Astrocyte (in vitro differentiated cells and primary cell): ENCODE measurements at regions not wholly inside any gene's neighbourhood (a gene's known extent, or its start where the extent isn't known, plus 50 kb on each side); places are given as distances from the start of the nearest gene placed in this dataset.

Experiments used
- DNase-seq: peaks from one replicate; pipeline ENCODE4 v3.0.0-alpha.2; 2010; ENCODE audit warnings: low read depth
- FAIRE-seq: peaks from 2 replicates; lab custom pipeline; 2011; peaks lifted over from hg19 to GRCh38; lab: Jason Lieb, UNC
- H2AFZ ChIP-seq: 2 replicates; pipeline ENCODE4 v1.6.0; 2012; ENCODE audit warnings: low read depth, low read length, inconsistent platforms
- H3K27ac ChIP-seq: 2 replicates; pipeline ENCODE4 v1.5.1; 2011; ENCODE audit warnings: low read depth, low read length, inconsistent platforms
- H3K27me3 ChIP-seq: 2 replicates; pipeline ENCODE4 v1.6.0; 2011; ENCODE audit warnings: low read length, inconsistent platforms; ENCODE audit not compliant: insufficient read depth
- H3K36me3 ChIP-seq: 2 replicates; pipeline ENCODE4 v1.5.1; 2011; ENCODE audit warnings: low read length, inconsistent platforms; ENCODE audit not compliant: insufficient read depth
- H3K4me1 ChIP-seq: 2 replicates; pipeline ENCODE4 v1.5.1; 2011; ENCODE audit warnings: low read length, inconsistent platforms; ENCODE audit not compliant: insufficient read depth
- H3K4me2 ChIP-seq: 2 replicates; pipeline ENCODE4 v1.6.0; 2012; ENCODE audit warnings: low read length, inconsistent platforms
- H3K4me3 ChIP-seq: 2 replicates; pipeline ENCODE4 v1.5.1; 2011; ENCODE audit warnings: low read depth, mild to moderate bottlenecking, low read length, inconsistent platforms; ENCODE audit not compliant: insufficient read depth
- H3K79me2 ChIP-seq: 2 replicates; pipeline ENCODE4 v1.6.0; 2012; ENCODE audit warnings: mild to moderate bottlenecking, low read length, inconsistent platforms; ENCODE audit not compliant: insufficient read depth
- H3K9ac ChIP-seq: 2 replicates; pipeline ENCODE4 v1.6.0; 2012; ENCODE audit warnings: mild to moderate bottlenecking, low read length, inconsistent platforms
- H3K9me3 ChIP-seq: 2 replicates; pipeline ENCODE4 v1.5.1; 2012; ENCODE audit warnings: low read depth, mild to moderate bottlenecking, low read length, inconsistent platforms; ENCODE audit not compliant: insufficient read depth
- H4K20me1 ChIP-seq: 2 replicates; pipeline ENCODE4 v1.6.0; 2012; ENCODE audit warnings: low read length, inconsistent platforms; ENCODE audit not compliant: insufficient read depth
- H3K27ac Mint-ChIP-seq: one replicate; pipeline ENCODE4 v1.8.0; 2021; ENCODE audit warnings: mild to moderate bottlenecking, mixed read lengths; ENCODE audit not compliant: unreplicated experiment
- H3K27me3 Mint-ChIP-seq: one replicate; pipeline ENCODE4 v1.8.0; 2021; ENCODE audit warnings: low read depth, mixed read lengths; ENCODE audit not compliant: unreplicated experiment
- H3K36me3 Mint-ChIP-seq: one replicate; pipeline ENCODE4 v1.8.0; 2021; ENCODE audit warnings: low read depth, mixed read lengths; ENCODE audit not compliant: unreplicated experiment
- H3K4me1 Mint-ChIP-seq: one replicate; pipeline ENCODE4 v1.8.0; 2021; ENCODE audit warnings: low read depth, mixed read lengths; ENCODE audit not compliant: unreplicated experiment
- H3K4me3 Mint-ChIP-seq: one replicate; pipeline ENCODE4 v1.8.0; 2021; ENCODE audit warnings: mild to moderate bottlenecking, moderate library complexity, mixed read lengths; ENCODE audit not compliant: unreplicated experiment
- H3K9me3 Mint-ChIP-seq: one replicate; pipeline ENCODE4 v1.8.0; 2021; ENCODE audit warnings: mild to moderate bottlenecking, mixed read lengths; ENCODE audit not compliant: unreplicated experiment
- EZH2 ChIP-seq: IDR thresholded peaks from 2 replicates; pipeline ENCODE4 v1.6.1; 2012; ENCODE audit warnings: mild to moderate bottlenecking, low read length, inconsistent platforms; ENCODE audit not compliant: insufficient read depth
- TF ChIP-seq, protein P1 (sequence below): IDR thresholded peaks from 2 replicates; pipeline ENCODE4 v1.5.1; 2011; ENCODE audit warnings: low read depth, mild to moderate bottlenecking, inconsistent platforms, low read length, moderate library complexity; ENCODE audit not compliant: insufficient read depth

DNA sequence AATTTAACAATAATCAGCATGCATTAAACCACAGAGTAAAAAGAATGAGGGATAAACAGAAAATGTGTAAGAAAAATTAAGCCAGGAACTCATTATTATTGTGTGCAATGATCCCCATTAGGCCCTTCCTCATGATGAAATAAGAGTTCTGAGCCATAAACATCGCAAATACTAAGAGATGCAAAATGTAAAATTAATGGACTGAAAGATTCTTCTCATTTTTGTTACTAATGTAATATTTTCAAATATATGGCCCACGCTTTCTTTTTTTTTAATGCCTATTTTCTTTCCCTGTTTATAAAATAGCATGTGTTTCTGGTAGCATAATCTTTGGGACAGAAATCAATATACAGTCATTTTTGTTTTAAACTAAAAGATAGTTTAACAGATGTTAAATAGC, 281.0 kb downstream of the PDGFC start:
- FAIRE-seq, result no peak
- Mint-ChIP-seq H3K4me1 (peaks cover 12% of the 10 kb centered on the region), H3K27me3 (no peaks in the 10 kb centered on the region), H3K4me3 (no peak overlapping the region), H3K9me3 (no peaks in the 10 kb centered on the region), H3K36me3 (no peaks in the 10 kb centered on the region), H3K27ac (no peak overlapping the region)
- H3K4me1 ChIP-seq, result peaks cover 7% of the 10 kb centered on the region
- H3K79me2 ChIP-seq, result no peaks in the 10 kb centered on the region
- H3K27ac ChIP-seq, result no peak overlapping the region
- H4K20me1 ChIP-seq, result no peaks in the 10 kb centered on the region
- no peak for DNase-seq
- no peak for TF ChIP-seq EZH2
- TF ChIP-seq, protein P1, sequence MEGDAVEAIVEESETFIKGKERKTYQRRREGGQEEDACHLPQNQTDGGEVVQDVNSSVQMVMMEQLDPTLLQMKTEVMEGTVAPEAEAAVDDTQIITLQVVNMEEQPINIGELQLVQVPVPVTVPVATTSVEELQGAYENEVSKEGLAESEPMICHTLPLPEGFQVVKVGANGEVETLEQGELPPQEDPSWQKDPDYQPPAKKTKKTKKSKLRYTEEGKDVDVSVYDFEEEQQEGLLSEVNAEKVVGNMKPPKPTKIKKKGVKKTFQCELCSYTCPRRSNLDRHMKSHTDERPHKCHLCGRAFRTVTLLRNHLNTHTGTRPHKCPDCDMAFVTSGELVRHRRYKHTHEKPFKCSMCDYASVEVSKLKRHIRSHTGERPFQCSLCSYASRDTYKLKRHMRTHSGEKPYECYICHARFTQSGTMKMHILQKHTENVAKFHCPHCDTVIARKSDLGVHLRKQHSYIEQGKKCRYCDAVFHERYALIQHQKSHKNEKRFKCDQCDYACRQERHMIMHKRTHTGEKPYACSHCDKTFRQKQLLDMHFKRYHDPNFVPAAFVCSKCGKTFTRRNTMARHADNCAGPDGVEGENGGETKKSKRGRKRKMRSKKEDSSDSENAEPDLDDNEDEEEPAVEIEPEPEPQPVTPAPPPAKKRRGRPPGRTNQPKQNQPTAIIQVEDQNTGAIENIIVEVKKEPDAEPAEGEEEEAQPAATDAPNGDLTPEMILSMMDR, result no peak
- no peak overlapping the region for H3K4me2 ChIP-seq
- H2AFZ ChIP-seq, result no peak overlapping the region
- no peak overlapping the region for H3K9ac ChIP-seq
- H3K4me3 ChIP-seq, result no peak overlapping the region
- no peaks in the 10 kb centered on the region for H3K27me3 ChIP-seq
- H3K9me3 ChIP-seq, result no peaks in the 10 kb centered on the region
- H3K36me3 ChIP-seq, result no peaks in the 10 kb centered on the region

DNA sequence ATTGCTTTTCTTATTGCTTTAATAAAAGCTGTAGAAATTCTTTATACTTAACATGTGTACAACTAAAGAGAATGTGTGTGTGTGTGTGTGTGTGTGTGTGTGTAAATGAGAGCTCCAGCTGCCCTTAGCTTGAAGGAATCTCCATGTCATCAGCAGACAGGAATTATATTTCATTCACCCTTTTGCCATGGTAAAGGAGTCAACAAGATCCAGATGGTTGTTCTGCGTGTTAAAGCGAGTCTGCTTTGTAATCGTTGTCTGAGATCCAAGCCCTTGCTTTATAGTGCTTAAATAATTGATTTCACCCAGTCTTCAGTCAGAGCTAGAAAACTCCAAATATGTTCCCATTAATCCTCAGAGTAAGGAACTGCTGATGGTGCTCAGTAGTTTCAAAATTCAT, 285.5 kb downstream of the PDGFC start:
- peak overlapping the region; percentile 57 for H3K4me2 ChIP-seq
- DNase-seq (peak; percentile 100), FAIRE-seq (peak; percentile 23)
- H3K9me3 ChIP-seq, result no peaks in the 10 kb centered on the region
- peaks cover 14% of the 10 kb centered on the region for H3K4me1 Mint-ChIP-seq
- peak overlapping the region; percentile 12 for H2AFZ ChIP-seq
- no peaks in the 10 kb centered on the region for H3K36me3 Mint-ChIP-seq
- no peaks in the 10 kb centered on the region for H3K27me3 ChIP-seq
- H3K9me3 Mint-ChIP-seq, result no peaks in the 10 kb centered on the region
- H3K27me3 Mint-ChIP-seq, result no peaks in the 10 kb centered on the region
- no peak overlapping the region for H3K4me3 ChIP-seq
- no peak for TF ChIP-seq EZH2
- TF ChIP-seq, protein P1, result no peak
- H3K27ac Mint-ChIP-seq, result peak overlapping the region; percentile 75
- H4K20me1 ChIP-seq, result no peaks in the 10 kb centered on the region
- H3K4me1 ChIP-seq, result peaks cover 14% of the 10 kb centered on the region
- peak overlapping the region; percentile 72 for H3K27ac ChIP-seq
- no peaks in the 10 kb centered on the region for H3K36me3 ChIP-seq
- no peaks in the 10 kb centered on the region for H3K79me2 ChIP-seq
- peak overlapping the region; percentile 64 for H3K9ac ChIP-seq
- no peak overlapping the region for H3K4me3 Mint-ChIP-seq

DNA sequence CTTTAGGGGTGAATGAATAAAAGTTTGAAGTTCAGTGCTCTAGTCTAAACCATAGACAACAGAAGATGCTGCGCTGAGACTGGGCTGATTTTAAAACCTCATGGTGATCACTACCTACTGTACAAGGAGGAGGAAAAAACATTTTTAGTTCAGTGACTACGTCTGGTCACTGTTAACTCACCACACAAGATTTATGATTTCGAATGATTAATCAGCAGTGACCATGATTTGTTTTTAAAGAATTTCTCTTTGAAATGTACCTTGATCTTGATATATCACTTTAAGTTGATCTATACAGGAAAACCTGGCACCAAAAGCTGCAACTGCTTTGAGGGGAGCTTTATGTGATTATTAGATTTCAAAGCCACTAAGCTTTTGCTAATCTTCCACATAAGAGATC, 286.3 kb downstream of the PDGFC start:
- H3K4me1 Mint-ChIP-seq, result peaks cover 16% of the 10 kb centered on the region
- H3K27ac Mint-ChIP-seq, result peak overlapping the region; percentile 47
- Histone ChIP-seq H3K27me3 (no peaks in the 10 kb centered on the region), H4K20me1 (no peaks in the 10 kb centered on the region), H3K9me3 (no peaks in the 10 kb centered on the region), H3K4me1 (peaks cover 14% of the 10 kb centered on the region), H3K9ac (peak overlapping the region; percentile 64), H2AFZ (peak overlapping the region; percentile 0), H3K36me3 (no peaks in the 10 kb centered on the region), H3K79me2 (no peaks in the 10 kb centered on the region), H3K4me2 (peak overlapping the region; percentile 57), H3K27ac (peak overlapping the region; percentile 72), H3K4me3 (no peak overlapping the region)
- no peaks in the 10 kb centered on the region for H3K36me3 Mint-ChIP-seq
- no peak overlapping the region for H3K4me3 Mint-ChIP-seq
- no peak for TF ChIP-seq EZH2
- TF ChIP-seq, protein P1, result no peak
- FAIRE-seq (peak; percentile 77), DNase-seq (peak; percentile 80)
- no peaks in the 10 kb centered on the region for H3K27me3 Mint-ChIP-seq
- no peaks in the 10 kb centered on the region for H3K9me3 Mint-ChIP-seq
